Body of pancreas (tissue), 4 donors: ENCODE measurements at regions not wholly inside any gene's neighbourhood (a gene's known extent, or its start where the extent isn't known, plus 50 kb on each side); places are given as distances from the start of the nearest gene placed in this dataset.
"Not testable (repeated sequence)": the region's sequence is repeated elsewhere in the genome, so short reads cannot be mapped to it uniquely, and the experiment has no call there.

Experiments used
- ATAC-seq: fragments of 150-250 bp; one replicate; pipeline ENCODE4 v1.9.1; 2016
- DNase-seq, 4 donors: peaks; one replicate each; pipeline ENCODE4 v3.0.0-alpha.2; 2019
- H3K27ac ChIP-seq, 4 donors: fragments of 200-600 bp; sonication (generic); 1 replicate in 3 of 4; 2 replicates in 1 of 4; pipeline versions ENCODE4 v1.5.1 to v1.6.1; 2016 to 2019; ENCODE audit warnings: mild to moderate bottlenecking in 1 of 4, mixed read lengths in 1 of 4, moderate library complexity in 1 of 4
- H3K27me3 ChIP-seq, 2 donors: fragments of 200-600 bp; sonication (generic); one replicate each; pipeline ENCODE4 v1.6.0; 2016; ENCODE audit warnings: mild to moderate bottlenecking in 1 of 2
- H3K36me3 ChIP-seq, 2 donors: fragments of 200-600 bp; sonication (generic); replicated peaks in 1 of 2; 2 replicates each; pipeline ENCODE4 v1.5.1; 2016; ENCODE audit warnings: low read depth in 2 of 2; ENCODE audit not compliant: insufficient read depth in 1 of 2
- H3K4me1 ChIP-seq: fragments of 200-600 bp; sonication (generic); one replicate; pipeline ENCODE4 v1.6.0; 2016
- H3K4me3 ChIP-seq, 2 donors: fragments of 200-600 bp; sonication (generic); 1 replicate in 1 of 2; 2 replicates in 1 of 2; pipeline ENCODE4 v1.5.1; 2016 to 2019
- H3K9me3 ChIP-seq, 3 donors: fragments of 200-600 bp; sonication (generic); 1 replicate in 2 of 3; 2 replicates in 1 of 3; pipeline ENCODE4 v1.5.1; 2016
- CTCF ChIP-seq, 7 experiments: fragments of 450-650 bp in 4 of 7; fragments of 200-600 bp in 3 of 7; sonication (generic) in 3 of 7; IDR thresholded peaks; one replicate each; pipeline ENCODE4 v1.5.1; 2016 to 2019; ENCODE audit warnings: antibody characterized with exemption in 7 of 7
- POLR2A ChIP-seq, 3 donors: fragments of 450-650 bp; IDR thresholded peaks; one replicate each; pipeline ENCODE4 v1.6.1; 2016; ENCODE audit warnings: antibody characterized with exemption in 3 of 3, mild to moderate bottlenecking in 2 of 3
- WGBS, 2 donors: methylation state at CpG; one replicate each; pipeline ENCODE4 v1.1.5; 2017; 5-methylcytosine and 5-hydroxymethylcytosine counted together
- intact Hi-C: fragments of 100-400 bp; cut with DNase I; formaldehyde crosslinking; loops from one replicate; pipeline ENCODE4 v1.15.1; 2023

- no peak overlapping the region for H3K27ac ChIP-seq
- H3K9me3 ChIP-seq, result no peaks in the 10 kb centered on the region
- ATAC-seq, result no peak
- H3K4me1 ChIP-seq, result no peaks in the 10 kb centered on the region
- H3K36me3 ChIP-seq, result no peaks in the 10 kb centered on the region
- WGBS, 2 donors, result 78 to 83% methylated on average over 2 of the region's 2 CpGs
- intact Hi-C loops, result no loop called here
- H3K27me3 ChIP-seq, result no peaks in the 10 kb centered on the region
- no peak overlapping the region for H3K4me3 ChIP-seq
- DNase-seq, result no peak
- TF ChIP-seq POLR2A (IDR thresholded peaks at IDR 0.05) (no peak), CTCF (IDR thresholded peaks at IDR 0.05) (no peak)
Measured at GRCh38 chr4:131595140-131595539, 1554.0 kb upstream of the PCDH10 start.

GRCh38 chr4:131603705-131604104 is 1545.4 kb upstream of the PCDH10 start:
- WGBS, 2 donors, result 14 to 69% methylated on average over 1 of the region's 1 CpG
- Histone ChIP-seq H3K4me3 (no peak overlapping the region), H3K9me3 (no peaks in the 10 kb centered on the region), H3K36me3 (no peaks in the 10 kb centered on the region), H3K27ac (no peak overlapping the region), H3K27me3 (no peaks in the 10 kb centered on the region), H3K4me1 (no peaks in the 10 kb centered on the region)
- DNase-seq (no peak), ATAC-seq (no peak)
- intact Hi-C loops, result no loop called here
- TF ChIP-seq CTCF (IDR thresholded peaks at IDR 0.05) (no peak), POLR2A (IDR thresholded peaks at IDR 0.05) (no peak)

- no peaks in the 10 kb centered on the region for H3K9me3 ChIP-seq
- H3K27ac ChIP-seq, result no peak overlapping the region
- ATAC-seq, result no peak
- no peaks in the 10 kb centered on the region for H3K27me3 ChIP-seq
- H3K4me1 ChIP-seq, result no peaks in the 10 kb centered on the region
- DNase-seq, result no peak
- no peak for TF ChIP-seq CTCF (IDR thresholded peaks at IDR 0.05)
- TF ChIP-seq POLR2A (IDR thresholded peaks at IDR 0.05), result no peak
- intact Hi-C loops, result no loop called here
- no peak overlapping the region for H3K4me3 ChIP-seq
- H3K36me3 ChIP-seq, result no peaks in the 10 kb centered on the region
Measured at GRCh38 chr4:131609039-131609438, 1540.1 kb upstream of the PCDH10 start.

GRCh38 chr4:131610517-131610916 is 1538.6 kb upstream of the PCDH10 start:
- H3K4me3 ChIP-seq, H3K27ac ChIP-seq, ATAC-seq, H3K27me3 ChIP-seq, H3K36me3 ChIP-seq, DNase-seq, H3K4me1 ChIP-seq, H3K9me3 ChIP-seq, intact Hi-C loops: not testable (repeated sequence)
- 38 to 58% methylated on average over 1 of the region's 1 CpG for WGBS, 2 donors

- ATAC-seq (no peak), DNase-seq (no peak)
- Histone ChIP-seq H3K27me3 (no peaks in the 10 kb centered on the region), H3K4me1 (no peaks in the 10 kb centered on the region), H3K4me3 (no peak overlapping the region), H3K36me3 (no peaks in the 10 kb centered on the region), H3K27ac (no peak overlapping the region), H3K9me3 (no peaks in the 10 kb centered on the region)
- intact Hi-C loops, result no loop called here
- 56 to 58% methylated on average over 5 of the region's 5 CpGs for WGBS, 2 donors
- TF ChIP-seq CTCF (IDR thresholded peaks at IDR 0.05), result no peak
- no peak for TF ChIP-seq POLR2A (IDR thresholded peaks at IDR 0.05)
Measured at GRCh38 chr4:131613086-131613823, 1535.8 kb upstream of the PCDH10 start.
